LNCAP (cell line): ENCODE measurements at regions not wholly inside any gene's neighbourhood (a gene's known extent, or its start where the extent isn't known, plus 50 kb on each side); places are given as distances from the start of the nearest gene placed in this dataset.

ENCODE experiments used
- CTCF ChIP-seq: fragments of 450-650 bp; IDR thresholded peaks from 2 replicates; pipeline ENCODE4 v1.5.1; 2017; ENCODE audit warnings: mild to moderate bottlenecking

- TF ChIP-seq CTCF, result no peak
Measured at GRCh38 chr14:82060219-82060618, 526.6 kb upstream of the SEL1L start.

GRCh38 chr14:82067221-82067875 lies 533.7 kb upstream of the SEL1L start:
- TF ChIP-seq CTCF, result no peak

- TF ChIP-seq CTCF, result no peak
Measured at GRCh38 chr14:82070040-82070439, 536.4 kb upstream of the SEL1L start.

GRCh38 chr14:82070753-82071152 lies 537.1 kb upstream of the SEL1L start:
- no peak for TF ChIP-seq CTCF

GRCh38 chr14:82073547-82073946 lies 539.9 kb upstream of the SEL1L start:
- no peak for TF ChIP-seq CTCF

GRCh38 chr14:82075566-82075965 lies 541.9 kb upstream of the SEL1L start:
- no peak for TF ChIP-seq CTCF

- TF ChIP-seq CTCF, result no peak
Measured at GRCh38 chr14:82079553-82079952, 545.9 kb upstream of the SEL1L start.

- no peak for TF ChIP-seq CTCF
Measured at GRCh38 chr14:82080370-82080769, 546.7 kb upstream of the SEL1L start.
